ENCODE measurements at regions not wholly inside any gene's neighbourhood (a gene's known extent, or its start where the extent isn't known, plus 50 kb on each side); places are given as distances from the start of the nearest gene placed in this dataset.

DNA sequence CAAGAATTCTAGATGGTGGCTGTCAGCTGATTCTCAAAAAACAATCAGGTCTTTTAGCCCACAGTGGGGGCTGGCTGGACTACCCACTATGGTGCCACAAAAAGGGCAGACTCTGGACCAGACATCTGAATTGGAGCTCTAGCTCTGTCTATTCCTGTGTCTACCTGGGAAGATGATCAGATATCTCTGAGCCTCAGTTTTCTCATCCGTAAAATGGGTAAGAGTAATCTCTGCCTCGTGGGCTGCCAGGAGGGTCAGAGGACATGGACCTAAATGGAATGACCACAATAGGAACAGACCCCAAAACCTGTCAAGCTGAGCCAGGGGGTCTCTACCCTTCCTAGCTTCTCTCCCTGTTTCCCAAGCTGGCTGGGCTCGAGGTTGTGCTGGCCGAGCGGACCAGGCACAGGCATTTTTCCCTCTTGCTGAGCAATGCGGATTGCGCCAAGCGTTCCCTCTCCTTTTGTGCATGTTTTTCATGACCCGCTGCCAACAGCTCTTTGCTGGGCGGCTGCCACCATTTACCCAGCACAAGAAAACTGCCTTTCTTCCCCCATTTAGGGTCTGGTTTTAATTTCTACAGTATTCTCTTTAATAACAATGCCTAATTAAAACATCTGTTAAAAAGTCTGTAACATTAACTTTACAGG lies 74.7 kb upstream of the MAFB start:
- Mint-ChIP-seq H3K27me3 (peaks cover 17% of the 10 kb centered on the region), H3K4me1 (no peaks in the 10 kb centered on the region), H3K27ac (no peak overlapping the region), H3K9me3 (no peaks in the 10 kb centered on the region), H3K4me3 (no peak overlapping the region)
- DNase-seq (no peak), ATAC-seq (no peak)

DNA sequence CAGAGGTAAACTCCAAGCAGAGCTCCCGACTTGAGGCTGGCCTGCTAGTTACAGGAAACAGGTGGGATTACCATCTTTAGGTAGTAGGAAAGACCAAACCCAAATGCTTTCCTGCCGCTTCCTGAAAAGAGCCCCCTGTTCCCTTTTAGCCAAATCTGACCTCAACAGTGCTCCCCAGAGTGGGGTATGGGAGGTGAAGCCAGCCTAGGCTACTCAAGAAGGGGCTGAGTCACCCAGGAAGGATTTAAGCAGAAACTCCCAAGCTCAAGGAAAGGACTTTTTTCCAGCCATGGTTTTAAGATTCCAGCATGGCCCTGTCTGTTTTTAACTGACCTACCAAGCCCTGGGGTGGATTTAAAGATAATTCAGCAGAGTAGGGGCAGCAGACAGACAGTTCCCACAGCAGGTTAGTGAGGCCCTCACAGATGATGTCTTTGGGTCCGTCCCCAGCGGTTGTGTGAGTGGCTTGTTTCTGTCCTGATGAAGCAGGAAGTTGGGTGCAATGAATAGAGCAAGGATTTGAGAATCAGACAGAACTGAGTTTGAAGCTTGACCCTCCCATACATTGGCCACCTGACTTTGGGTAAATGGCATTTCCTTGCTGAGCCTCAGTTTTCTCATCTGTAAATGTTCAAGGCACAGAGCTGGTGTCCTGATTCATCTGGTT lies 76.9 kb upstream of the MAFB start:
- no peaks in the 10 kb centered on the region for H3K9me3 Mint-ChIP-seq
- no peak overlapping the region for H3K4me3 Mint-ChIP-seq
- H3K27me3 Mint-ChIP-seq: peaks cover 25% of the 10 kb centered on the region
- no peak overlapping the region for H3K27ac Mint-ChIP-seq
- DNase-seq (no peak), ATAC-seq (no peak)
- no peaks in the 10 kb centered on the region for H3K4me1 Mint-ChIP-seq

DNA sequence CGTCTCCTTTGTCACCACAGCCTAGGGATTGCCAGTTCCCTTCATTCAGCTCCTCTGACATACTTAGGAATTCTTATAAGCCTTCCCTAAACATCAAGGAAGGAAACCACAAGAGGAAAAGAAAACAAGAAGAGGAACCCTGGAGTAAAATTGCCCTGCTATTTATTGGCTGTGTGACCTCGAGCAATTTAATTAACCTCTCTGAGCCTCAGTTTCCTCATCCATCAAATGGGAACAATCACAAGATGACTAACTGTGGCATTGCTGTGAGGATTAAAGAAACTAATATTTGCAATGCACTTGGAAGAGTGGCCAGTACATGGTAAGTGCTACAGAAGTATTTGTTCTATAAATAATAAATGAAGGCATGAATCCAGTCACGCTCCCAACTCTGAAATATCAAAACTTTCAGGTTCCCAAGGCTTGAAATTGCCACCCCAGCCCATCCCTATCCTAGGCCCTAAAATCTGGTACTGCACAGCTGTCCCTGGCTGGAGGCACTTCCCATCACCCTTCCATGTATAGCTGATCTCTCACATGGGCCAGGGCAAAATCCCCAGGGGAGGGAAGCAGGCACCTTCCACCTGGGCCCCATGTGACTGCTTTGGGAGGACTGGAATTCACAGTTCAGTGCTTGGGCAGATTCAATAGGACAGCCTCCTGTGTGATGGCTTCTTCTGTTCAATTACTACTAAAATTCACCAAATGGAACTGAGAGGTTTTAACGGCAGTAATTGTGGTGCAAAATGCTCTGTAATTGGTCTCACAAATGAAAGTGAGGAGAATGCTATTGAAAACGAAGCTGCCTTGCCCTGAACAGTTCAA lies 78.0 kb upstream of the MAFB start:
- H3K27ac Mint-ChIP-seq: no peak overlapping the region
- H3K27me3 Mint-ChIP-seq: peaks cover 25% of the 10 kb centered on the region
- no peak overlapping the region for H3K4me3 Mint-ChIP-seq
- H3K9me3 Mint-ChIP-seq: no peaks in the 10 kb centered on the region
- DNase-seq (no peak), ATAC-seq (no peak)
- no peaks in the 10 kb centered on the region for H3K4me1 Mint-ChIP-seq

DNA sequence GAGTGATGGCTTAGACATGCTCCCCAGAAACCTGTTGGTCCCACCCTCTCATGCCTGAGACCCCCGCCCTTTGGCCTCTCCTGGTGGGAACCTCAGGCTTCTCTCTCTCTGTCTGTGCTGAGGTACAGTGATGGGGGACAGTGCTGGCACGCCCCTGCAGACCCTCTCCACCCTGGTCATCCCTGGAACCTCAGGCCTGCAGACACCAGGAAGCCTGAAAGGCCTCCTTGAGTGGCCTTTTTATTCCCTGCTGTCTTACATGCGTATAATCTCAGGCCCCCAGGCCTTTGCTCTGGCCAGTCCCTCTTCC lies 78.5 kb upstream of the MAFB start:
- ATAC-seq (no peak), DNase-seq (no peak)
- no peaks in the 10 kb centered on the region for H3K9me3 Mint-ChIP-seq
- H3K27ac Mint-ChIP-seq: no peak overlapping the region
- H3K27me3 Mint-ChIP-seq: peaks cover 25% of the 10 kb centered on the region
- no peak overlapping the region for H3K4me3 Mint-ChIP-seq
- no peaks in the 10 kb centered on the region for H3K4me1 Mint-ChIP-seq

DNA sequence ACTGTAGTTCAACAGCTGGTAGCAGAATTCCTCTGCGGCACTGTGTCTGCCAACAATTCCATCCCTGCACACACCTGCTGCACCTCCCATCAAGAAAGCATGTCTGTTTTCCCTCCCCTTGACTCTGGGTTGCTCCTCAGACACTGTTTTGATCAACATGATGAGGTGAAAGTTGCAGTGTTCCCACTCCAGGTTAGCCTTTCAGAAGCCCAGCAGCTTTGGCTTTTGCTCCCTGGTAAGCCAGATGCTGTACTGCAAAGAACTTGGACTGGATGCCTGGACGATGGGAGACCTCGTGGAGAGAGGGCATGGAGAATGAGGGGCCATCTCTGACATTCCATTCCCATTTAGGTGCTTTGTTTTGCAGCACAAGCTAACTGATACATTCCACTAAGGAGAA lies 79.1 kb upstream of the MAFB start:
- H3K27ac Mint-ChIP-seq: no peak overlapping the region
- DNase-seq (no peak), ATAC-seq (no peak)
- H3K4me1 Mint-ChIP-seq: no peaks in the 10 kb centered on the region
- peaks cover 25% of the 10 kb centered on the region for H3K27me3 Mint-ChIP-seq
- H3K9me3 Mint-ChIP-seq: no peaks in the 10 kb centered on the region
- H3K4me3 Mint-ChIP-seq: no peak overlapping the region

DNA sequence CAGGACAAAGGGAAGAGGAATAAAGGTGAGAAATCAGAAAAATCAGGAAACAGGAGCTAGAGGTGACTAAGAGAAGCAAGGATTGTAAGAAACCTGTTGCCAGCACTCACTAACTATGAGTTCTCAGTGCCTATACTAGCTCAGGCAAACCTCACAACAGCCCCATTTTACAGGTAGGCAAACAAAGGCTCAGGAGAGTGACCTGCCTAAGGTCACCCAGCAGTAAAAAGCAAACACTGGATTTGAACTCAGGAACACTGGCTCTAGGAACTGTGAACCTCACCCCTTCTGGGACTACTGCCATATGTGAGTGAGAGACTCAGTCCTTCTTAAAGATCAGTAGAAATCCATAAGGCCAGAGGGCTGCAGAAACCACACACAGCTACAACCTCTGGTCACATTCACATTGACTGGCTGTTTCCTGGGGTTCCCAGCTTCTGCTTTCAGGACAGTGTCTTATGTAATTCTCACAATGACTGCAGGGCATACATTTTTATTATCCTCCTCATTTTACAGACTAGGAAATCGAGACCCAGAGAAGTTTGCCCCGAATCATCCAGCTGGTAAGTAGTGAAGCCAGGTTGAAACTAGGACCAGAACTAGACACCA lies 80.7 kb upstream of the MAFB start:
- H3K27me3 Mint-ChIP-seq: peaks cover 13% of the 10 kb centered on the region
- no peak for ATAC-seq
- DNase-seq: no peak
- H3K27ac Mint-ChIP-seq: no peak overlapping the region
- no peaks in the 10 kb centered on the region for H3K9me3 Mint-ChIP-seq
- H3K4me3 Mint-ChIP-seq: no peak overlapping the region
- H3K4me1 Mint-ChIP-seq: no peaks in the 10 kb centered on the region

DNA sequence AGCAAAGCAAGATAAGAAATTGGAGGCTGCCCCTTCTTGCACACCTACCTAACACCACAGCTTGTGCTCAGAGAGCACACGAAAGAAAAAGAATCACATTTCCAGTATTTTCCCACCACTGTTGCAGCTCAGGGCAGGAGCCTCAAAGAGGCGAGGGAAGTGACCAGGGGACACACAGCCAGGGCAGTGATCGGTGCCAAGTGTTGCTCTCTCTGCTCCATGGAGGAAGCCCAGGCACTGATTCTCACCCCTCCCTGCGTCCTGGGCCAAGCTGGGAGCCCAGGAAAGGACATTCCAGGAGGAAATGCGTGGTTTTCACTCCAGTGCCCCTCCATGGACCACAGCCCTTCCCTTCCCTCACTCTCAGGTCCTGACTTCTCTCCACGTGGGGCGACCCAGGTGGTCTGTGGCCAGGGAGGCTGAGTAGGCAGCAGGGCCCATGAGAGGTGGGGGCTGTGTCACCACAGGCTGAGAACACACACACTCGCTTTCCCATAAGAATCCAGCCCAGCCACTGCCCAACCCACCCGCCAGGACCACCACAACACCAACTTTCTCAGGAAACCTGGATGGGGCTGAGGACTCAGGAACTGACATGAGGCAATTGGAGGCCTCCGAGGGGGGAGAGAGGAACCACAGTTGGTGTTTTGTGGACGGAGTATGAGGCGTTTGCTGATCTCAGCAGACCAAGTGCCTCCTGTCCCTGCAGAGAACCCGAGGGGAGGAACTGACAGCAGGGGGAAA lies 81.7 kb upstream of the MAFB start:
- Mint-ChIP-seq H3K9me3 (no peaks in the 10 kb centered on the region), H3K4me3 (no peak overlapping the region), H3K4me1 (no peaks in the 10 kb centered on the region), H3K27me3 (peaks cover 10% of the 10 kb centered on the region), H3K27ac (no peak overlapping the region)
- no peak for ATAC-seq
- DNase-seq: no peak

DNA sequence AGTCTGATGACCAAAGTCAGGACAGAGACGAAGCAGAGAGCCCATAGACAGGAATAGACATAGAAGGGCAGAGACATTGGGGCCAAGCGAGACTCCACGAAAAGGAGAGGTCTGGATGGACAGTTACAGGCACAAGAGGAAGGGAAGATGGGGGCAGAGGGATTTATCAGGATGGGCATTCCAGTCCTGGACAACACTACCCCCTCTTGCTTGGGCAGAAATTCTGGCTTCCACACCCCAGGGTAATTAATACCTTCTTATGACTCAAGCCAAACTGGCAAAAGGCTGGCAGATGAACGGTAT lies 82.2 kb upstream of the MAFB start:
- Mint-ChIP-seq H3K4me3 (no peak overlapping the region), H3K4me1 (no peaks in the 10 kb centered on the region), H3K27me3 (peaks cover 10% of the 10 kb centered on the region), H3K9me3 (no peaks in the 10 kb centered on the region), H3K27ac (no peak overlapping the region)
- DNase-seq: no peak
- no peak for ATAC-seq

DNA sequence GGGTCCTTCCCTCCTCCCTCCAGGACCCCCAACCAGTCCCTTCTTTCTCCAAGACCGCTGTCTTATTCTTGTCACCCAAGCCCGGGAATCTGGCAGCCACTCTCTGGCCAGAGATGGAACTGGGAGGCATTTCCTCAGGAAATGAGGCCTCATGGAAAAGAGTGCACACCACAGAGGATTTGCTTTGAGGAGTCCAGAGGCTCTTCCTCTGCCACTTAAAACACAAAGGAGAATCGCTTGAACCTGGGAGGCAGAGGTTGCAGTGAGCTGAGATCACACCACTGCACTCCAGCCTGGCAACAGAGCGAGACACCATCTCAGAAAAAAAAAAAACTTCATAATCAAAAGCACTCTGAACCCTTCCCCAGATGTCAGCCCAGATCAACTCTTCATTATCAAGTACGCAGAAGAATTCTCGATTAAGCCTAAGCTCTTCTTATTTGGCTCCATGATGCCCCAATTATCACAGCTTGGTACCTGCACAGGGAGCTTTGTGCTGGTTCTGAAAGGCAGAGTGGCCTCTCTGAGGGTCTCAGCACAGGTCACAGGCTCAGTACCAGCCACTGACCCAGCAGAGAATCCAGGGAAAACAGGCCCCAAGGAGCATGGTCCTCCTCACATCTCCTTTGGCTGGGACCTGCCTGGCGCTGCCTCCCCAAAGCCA lies 82.9 kb upstream of the MAFB start:
- DNase-seq (no peak), ATAC-seq (no peak)
- no peak overlapping the region for H3K4me3 Mint-ChIP-seq
- H3K27ac Mint-ChIP-seq: no peak overlapping the region
- H3K4me1 Mint-ChIP-seq: no peaks in the 10 kb centered on the region
- no peaks in the 10 kb centered on the region for H3K9me3 Mint-ChIP-seq
- H3K27me3 Mint-ChIP-seq: peaks cover 10% of the 10 kb centered on the region

DNA sequence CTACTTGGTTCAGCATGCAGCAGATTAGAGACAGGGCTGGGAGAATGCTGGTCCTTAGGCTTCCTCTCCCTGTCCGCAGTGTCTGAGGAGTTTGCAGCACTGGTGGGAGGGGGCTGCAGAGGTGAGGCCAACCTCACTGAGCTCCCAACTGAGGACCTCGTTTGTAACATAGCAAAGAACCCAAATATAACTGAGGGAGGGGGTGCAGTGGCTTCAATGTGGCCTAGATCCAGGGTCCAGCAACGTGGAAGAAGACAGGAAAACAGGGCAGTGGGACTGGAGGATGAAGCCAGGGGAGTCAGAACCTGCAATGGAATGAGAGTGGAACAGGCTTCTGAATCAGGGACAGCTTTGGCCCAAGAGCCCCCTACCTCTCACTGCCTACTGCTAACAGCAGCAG lies 84.3 kb upstream of the MAFB start:
- DNase-seq (no peak), ATAC-seq (no peak)
- H3K27ac Mint-ChIP-seq: no peak overlapping the region
- H3K9me3 Mint-ChIP-seq: no peaks in the 10 kb centered on the region
- no peaks in the 10 kb centered on the region for H3K4me1 Mint-ChIP-seq
- peaks cover 10% of the 10 kb centered on the region for H3K27me3 Mint-ChIP-seq
- no peak overlapping the region for H3K4me3 Mint-ChIP-seq

DNA sequence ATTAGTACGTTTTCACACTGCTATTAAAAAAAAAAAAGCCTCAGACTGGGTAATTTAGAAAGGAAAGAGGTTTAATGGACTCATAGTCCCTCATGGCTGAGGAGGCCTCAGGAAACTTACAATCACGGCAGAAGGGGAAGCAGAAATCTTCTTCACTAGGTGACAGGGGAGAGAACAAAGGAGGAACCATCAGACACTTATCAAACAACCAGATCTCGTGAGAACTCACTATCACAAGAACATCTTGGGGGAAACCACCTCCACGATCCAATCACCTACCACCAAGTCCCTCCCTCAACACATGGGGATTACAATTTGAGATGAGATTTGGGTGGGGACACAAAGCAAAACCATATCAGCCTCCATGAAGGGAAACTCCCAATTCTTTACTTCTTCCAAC lies 85.2 kb upstream of the MAFB start:
- Mint-ChIP-seq H3K27ac (no peak overlapping the region), H3K4me3 (no peak overlapping the region), H3K4me1 (no peaks in the 10 kb centered on the region), H3K9me3 (no peaks in the 10 kb centered on the region), H3K27me3 (peaks cover 3% of the 10 kb centered on the region)
- DNase-seq (no peak), ATAC-seq (no peak)

DNA sequence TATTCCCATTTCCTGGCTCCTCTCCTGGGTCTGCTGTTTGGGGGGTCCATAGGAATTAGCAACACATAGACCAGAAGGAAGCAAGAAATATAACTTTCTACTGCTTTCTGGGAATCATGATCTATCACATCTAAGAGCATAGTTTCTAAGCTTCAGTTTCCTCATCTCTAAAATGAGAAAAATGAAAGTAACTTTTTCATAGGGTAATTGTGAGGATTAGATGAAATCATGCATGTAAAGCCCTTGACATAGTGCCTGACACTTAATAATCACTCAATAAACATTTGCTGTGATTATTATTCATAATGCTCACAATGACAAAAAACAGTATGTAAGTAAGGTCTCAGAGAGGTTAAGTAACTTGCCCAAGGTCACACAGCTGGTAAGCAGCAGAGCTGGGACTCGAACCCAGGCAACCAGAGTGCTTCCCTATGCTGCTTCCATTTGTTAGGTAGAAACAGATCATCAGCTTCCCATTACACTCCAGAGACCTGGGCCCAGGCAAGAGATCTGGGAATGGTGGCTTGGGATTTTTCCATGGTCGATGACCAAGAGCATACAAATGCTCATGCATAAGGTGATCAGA lies 86.6 kb upstream of the MAFB start:
- Mint-ChIP-seq H3K27me3 (no peaks in the 10 kb centered on the region), H3K4me1 (no peaks in the 10 kb centered on the region), H3K4me3 (no peak overlapping the region), H3K27ac (no peak overlapping the region), H3K9me3 (no peaks in the 10 kb centered on the region)
- ATAC-seq (no peak), DNase-seq (no peak)

DNA sequence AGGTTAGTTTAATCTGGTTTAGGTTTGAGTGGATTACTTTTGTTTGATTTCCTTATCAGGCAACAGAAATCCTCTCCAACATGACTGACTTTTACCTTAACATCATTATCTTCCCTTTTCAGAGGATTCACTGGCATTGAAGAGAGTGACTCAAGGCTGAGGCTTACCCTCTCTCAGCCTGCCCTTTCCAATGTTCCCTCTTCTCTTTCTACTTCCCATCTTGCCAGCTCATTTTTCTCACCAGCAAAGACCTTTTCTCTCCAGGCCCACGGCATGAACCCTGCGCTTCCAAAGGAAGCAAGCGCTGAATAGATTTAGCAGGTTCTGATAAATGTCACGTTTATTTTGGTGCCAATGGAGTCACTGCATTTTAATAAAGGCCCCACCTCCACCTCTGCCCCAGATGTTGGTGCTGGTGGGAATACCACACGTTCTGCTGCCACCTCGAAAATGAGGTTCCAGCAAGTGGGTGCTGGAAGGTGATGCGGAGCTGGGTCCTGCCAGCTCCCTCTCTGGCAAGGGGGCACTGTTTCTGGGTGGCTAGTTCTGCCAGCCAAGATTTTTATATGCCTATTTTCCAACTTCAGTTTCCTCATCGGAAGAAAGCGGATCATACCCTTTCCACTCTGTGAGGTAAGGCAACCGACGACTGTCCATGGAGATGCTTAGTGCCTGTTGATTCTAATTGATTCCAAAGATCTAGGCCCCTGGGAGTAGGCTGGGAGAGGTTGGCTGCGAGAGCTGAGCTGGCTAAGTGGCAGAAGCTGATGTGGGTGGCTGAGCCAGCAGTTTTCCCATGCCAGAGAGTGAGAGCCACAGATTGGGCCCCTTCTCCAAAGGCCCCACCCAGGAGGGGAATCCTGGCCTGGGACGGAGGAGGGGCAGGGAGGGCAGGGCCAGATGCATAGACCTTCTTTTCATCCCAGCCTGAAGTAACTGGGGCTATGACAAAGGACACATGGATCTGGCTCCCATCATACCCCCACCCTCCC lies 87.7 kb upstream of the MAFB start:
- no peaks in the 10 kb centered on the region for H3K4me1 Mint-ChIP-seq
- ATAC-seq (no peak), DNase-seq (no peak)
- no peak overlapping the region for H3K4me3 Mint-ChIP-seq
- no peak overlapping the region for H3K27ac Mint-ChIP-seq
- H3K27me3 Mint-ChIP-seq: no peaks in the 10 kb centered on the region
- H3K9me3 Mint-ChIP-seq: no peaks in the 10 kb centered on the region

DNA sequence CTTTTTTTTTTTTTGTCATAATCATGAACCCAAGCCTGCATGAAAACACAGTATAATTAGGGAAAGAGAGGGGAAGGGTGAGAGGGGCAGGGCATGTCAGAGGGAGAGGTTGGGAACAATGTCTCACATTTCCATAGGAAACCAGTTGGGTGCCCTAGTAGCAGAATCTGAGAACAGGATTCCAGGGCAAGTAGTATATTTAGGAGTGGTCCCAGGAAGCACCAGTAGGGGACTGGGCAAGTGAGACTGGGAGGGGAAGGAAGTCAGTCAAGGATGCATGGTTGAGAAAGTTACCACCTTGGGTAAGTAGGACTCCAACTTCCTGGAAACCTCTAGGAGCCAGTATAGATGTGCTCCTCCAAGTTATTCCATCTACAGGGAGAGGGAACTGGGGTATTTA lies 88.6 kb upstream of the MAFB start:
- Mint-ChIP-seq H3K4me1 (no peaks in the 10 kb centered on the region), H3K27me3 (no peaks in the 10 kb centered on the region), H3K27ac (no peak overlapping the region), H3K9me3 (no peaks in the 10 kb centered on the region), H3K4me3 (no peak overlapping the region)
- DNase-seq: no peak
- ATAC-seq: no peak

All from stimulated activated naive CD8-positive, alpha-beta T cell treated with anti-CD3 and anti-CD28 coated beads, Interleukin-15, amount 100 ng/mL, for 72 hours (primary cell).